ENCODE measurements at regions not wholly inside any gene's neighbourhood (a gene's known extent, or its start where the extent isn't known, plus 50 kb on each side); places are given as distances from the start of the nearest gene placed in this dataset.
A peak's percentile ranks its signal among the peaks of the same experiment; 100 is the strongest.

DNA sequence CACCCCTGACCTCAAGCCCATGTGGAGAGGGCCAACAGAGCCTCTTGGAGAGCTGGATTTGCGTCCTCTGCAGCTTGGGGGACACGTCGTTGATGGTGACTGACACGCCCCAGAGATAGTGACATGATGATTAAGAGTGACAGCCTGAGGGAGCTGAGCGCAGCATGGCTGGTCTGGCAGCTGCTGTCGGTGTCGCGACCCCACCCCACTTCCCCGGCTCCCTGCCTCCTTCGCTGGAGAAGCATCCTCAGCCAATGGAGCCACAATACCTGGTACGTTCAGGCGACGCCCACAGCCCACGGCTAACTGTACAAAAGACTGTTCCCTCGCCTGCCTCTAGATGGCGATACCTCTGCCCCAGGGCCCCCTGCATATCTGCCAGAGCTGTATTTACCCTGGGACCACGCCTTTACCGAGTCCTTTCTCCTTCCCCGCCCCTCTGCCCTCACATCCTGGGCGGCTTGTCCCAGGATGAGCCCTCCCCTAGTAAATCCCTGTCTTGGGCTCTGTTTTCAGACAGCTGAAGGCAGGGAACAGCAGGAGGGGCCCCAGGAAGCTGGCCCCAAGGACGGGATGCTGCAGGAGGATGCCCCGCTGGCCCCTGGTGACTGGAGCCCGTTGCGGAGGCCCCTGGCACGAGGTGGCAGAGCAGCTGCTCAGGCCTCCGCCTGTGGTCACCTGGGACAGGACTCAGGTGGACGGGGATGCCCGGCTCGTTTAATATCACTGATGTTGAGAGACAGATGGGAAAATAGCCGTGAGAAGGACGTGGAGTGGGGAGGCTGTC lies 90.6 kb downstream of the RPS6KA4 start (continued):
- TF ChIP-seq MEIS2 (IDR thresholded peaks at IDR 0.05; ENCODE audit: partially characterized antibody), result peak; percentile 73
- no peak for TF ChIP-seq ARID1B (IDR thresholded peaks at IDR 0.05)
- no peak for TF ChIP-seq MCM2 (IDR thresholded peaks at IDR 0.05; ENCODE audit: low read depth)
- TF ChIP-seq, protein P1, sequence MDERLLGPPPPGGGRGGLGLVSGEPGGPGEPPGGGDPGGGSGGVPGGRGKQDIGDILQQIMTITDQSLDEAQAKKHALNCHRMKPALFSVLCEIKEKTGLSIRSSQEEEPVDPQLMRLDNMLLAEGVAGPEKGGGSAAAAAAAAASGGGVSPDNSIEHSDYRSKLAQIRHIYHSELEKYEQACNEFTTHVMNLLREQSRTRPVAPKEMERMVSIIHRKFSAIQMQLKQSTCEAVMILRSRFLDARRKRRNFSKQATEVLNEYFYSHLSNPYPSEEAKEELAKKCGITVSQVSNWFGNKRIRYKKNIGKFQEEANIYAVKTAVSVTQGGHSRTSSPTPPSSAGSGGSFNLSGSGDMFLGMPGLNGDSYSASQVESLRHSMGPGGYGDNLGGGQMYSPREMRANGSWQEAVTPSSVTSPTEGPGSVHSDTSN (CRISPR knock-in tag; IDR thresholded peaks at IDR 0.05; ENCODE audit: low read depth), result peak; percentile 25; the same call in 1 of the 2 replicates
- TF ChIP-seq, protein P1 (tag; conservative IDR thresholded peaks at IDR 0.05; ENCODE audit: low read depth), result peak; percentile 59; the same call in 1 of the 2 replicates
- no peak for TF ChIP-seq ID3 (CRISPR knock-in tag; IDR thresholded peaks at IDR 0.05)
- TF ChIP-seq ID3 (tag; IDR thresholded peaks at IDR 0.05), result no peak
- TF ChIP-seq GATA2 (CRISPR knock-in tag; IDR thresholded peaks at IDR 0.05), result no peak
- TF ChIP-seq, protein P2, sequence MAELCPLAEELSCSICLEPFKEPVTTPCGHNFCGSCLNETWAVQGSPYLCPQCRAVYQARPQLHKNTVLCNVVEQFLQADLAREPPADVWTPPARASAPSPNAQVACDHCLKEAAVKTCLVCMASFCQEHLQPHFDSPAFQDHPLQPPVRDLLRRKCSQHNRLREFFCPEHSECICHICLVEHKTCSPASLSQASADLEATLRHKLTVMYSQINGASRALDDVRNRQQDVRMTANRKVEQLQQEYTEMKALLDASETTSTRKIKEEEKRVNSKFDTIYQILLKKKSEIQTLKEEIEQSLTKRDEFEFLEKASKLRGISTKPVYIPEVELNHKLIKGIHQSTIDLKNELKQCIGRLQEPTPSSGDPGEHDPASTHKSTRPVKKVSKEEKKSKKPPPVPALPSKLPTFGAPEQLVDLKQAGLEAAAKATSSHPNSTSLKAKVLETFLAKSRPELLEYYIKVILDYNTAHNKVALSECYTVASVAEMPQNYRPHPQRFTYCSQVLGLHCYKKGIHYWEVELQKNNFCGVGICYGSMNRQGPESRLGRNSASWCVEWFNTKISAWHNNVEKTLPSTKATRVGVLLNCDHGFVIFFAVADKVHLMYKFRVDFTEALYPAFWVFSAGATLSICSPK (IDR thresholded peaks at IDR 0.05; ENCODE audit: borderline replicate concordance), result no peak
- TF ChIP-seq FIP1L1 (IDR thresholded peaks at IDR 0.05; ENCODE audit: low read depth, low read length, poor library complexity, severe bottlenecking), result no peak
- no peak for TF ChIP-seq KAT2B (IDR thresholded peaks at IDR 0.05; ENCODE audit: low read depth, low read length)
- TF ChIP-seq KLF10 (CRISPR knock-in tag; IDR thresholded peaks at IDR 0.05), result no peak
- TF ChIP-seq HSF4 (CRISPR knock-in tag; IDR thresholded peaks at IDR 0.05; ENCODE audit: borderline replicate concordance), result no peak
- TF ChIP-seq RAD21 (CRISPR knock-in tag; conservative IDR thresholded peaks at IDR 0.05 in 1 of 2, IDR thresholded peaks at IDR 0.05 in 1 of 2), result peak; percentile 33 to 61

Measured in K562 (cell line).